HG03097 (cell line): ENCODE measurements at regions not wholly inside any gene's neighbourhood (a gene's known extent, or its start where the extent isn't known, plus 50 kb on each side); places are given as distances from the start of the nearest gene placed in this dataset.
"Not testable (repeated sequence)": the region's sequence is repeated elsewhere in the genome, so short reads cannot be mapped to it uniquely, and the experiment has no call there.

Experiments used
- ATAC-seq: cut with Tn5 transposase; IDR thresholded peaks from one replicate; pipeline ENCODE4 v1.9.1; 2021; ENCODE audit not compliant: unreplicated experiment, low FRiP score

GRCh38 chr5:17816944-17817343 lies 182.7 kb downstream of the TAF11L14 start:
- ATAC-seq: no peak

DNA sequence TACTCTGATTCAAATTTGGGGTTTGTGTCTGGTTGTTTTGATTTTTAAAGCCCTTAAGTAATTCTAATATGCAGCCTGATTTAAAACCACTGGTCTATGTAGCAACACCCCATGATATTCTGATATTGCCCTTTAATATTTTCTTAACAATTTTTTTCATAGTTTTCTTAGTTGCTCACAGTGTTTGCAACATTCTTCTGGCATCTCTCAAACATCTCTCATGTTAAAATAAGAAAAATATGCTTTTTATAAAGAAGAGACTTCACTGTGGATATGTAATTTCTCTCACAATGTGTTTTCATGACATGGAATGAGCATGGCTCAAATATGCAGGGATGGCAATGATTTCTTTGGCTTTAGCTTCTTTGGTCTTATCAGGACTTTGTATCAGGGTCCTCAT lies 183.7 kb downstream of the TAF11L14 start:
- no peak for ATAC-seq

DNA sequence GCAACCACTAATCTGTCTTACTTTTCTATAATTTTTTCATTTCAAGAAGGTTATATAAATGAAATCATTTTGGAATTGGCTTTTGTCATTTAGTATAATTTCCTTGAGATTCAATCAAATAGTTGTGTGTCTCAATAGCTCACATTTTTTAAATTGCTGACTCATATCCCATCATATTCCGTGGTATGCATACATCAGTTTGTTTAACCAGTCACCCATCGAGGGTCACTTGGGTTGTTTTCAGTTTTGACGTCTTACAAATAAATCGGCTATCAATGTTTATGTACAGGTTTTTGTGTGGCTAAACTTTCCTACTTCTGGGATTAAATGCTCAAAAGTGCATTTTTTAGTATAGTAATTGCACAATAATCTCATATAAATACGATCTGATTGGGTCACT lies 185.5 kb downstream of the TAF11L14 start:
- no peak for ATAC-seq

DNA sequence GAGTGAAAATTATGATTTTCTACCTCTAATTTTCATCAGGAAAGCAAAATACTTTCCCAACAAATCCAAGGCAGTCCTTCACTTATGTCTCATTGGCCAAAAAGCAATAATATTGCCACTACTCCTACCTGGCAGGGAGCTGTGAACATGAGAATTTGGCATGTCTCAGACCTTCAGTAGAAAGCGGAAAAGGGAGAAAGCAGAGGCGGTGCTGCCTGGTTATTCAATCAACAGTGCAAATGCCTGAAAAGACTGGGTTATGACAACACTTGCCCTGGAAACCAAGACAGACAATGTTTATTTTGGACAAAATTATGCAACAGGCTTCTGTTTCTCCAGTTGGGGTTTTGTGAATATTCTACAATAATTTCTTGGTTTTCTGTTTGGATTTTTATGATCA lies 194.4 kb downstream of the TAF11L14 start:
- ATAC-seq: no peak

DNA sequence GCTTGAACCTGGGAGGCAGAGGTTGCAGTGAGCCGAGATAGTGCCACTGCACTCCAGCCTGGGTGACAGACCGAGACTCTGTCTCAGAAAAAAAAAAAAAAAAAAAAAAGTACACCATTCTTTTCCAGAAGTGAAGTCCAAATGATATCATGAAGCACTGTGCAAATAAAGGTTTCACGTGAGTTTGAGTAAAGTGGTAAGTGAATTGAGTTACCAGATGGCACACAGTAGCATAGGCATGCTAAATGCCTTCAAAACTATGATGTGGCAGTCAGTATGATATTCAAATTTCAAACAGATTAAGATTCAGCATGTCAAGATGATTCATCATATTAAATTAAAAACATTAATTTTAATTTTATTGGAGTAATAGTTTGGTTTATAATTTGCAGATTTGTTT lies 195.2 kb downstream of the TAF11L14 start:
- ATAC-seq: no peak

DNA sequence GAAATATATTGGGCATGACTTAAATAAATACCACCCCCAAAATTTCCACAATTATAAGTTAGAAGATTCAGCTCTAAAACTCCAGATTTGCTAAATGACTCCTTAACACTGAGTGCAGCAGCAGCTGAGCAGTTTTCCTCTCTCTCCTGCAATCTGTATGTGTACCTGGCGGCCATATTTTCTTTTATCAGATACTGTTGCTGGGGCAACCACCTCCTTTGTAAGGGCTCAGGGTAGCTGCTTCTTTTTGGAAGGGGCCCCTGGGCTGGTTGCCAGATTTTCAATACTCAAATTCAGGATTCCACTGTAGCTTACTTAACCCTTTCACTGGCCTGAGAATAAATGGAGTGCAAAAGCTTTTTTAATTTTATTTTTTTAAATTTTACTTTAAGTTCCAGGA lies 197.0 kb downstream of the TAF11L14 start:
- ATAC-seq: no peak

DNA sequence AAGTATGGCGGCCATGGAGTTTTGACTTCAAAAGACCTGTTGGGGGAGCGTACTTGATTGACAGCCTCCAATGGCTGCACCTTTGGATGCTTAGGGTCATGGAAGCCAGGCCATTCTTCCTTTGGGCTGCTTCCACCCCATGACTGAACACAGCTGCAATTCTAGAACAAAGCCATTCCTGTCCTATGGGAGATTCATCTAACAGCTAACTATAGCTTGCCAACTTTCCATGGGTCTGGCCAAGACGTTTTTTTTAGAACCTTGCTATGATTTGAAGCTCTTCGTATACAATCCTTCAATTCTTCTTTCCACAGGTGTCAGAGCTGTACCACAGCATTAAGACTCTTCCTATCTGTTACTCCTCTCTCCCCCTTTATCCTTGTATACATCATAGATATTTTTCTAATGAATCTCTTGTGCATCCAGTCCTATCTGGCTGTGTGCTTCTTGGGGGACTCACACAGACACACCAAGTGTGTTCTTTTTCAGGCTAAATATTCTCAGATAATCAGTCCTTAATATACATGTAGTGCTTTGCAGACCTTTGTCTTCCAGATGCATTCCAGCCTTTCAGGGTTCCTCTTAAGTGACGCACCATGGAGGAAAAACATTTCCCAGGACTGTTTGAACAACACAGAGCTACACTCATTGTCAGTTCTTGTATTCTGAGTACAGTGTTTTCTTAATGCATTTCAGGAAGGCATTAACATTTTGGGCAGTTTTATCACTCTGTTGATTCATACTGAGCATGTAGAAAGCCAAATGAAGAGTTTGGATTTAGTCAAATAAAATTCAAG lies 198.9 kb downstream of the TAF11L14 start:
- ATAC-seq: no peak

DNA sequence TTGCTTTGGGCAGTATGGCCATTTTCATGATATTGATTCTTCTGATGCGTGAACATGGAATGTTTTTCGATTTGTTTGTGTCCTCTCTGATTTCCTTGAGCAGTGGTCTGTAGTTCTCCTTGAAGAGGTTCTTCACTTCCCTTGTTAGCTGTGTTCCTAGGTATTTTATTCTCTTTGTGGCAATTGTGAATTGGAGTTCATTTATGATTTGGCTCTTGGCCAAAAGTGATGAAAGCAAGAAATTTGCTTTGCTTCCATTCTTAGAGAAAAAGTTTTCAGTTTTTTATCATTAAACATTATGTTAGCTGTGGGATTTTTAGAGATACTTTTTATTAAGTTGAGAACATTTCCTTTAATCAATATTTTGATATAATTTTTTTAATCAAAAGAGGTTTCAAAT lies 203.5 kb downstream of the TAF11L14 start:
- no peak for ATAC-seq

DNA sequence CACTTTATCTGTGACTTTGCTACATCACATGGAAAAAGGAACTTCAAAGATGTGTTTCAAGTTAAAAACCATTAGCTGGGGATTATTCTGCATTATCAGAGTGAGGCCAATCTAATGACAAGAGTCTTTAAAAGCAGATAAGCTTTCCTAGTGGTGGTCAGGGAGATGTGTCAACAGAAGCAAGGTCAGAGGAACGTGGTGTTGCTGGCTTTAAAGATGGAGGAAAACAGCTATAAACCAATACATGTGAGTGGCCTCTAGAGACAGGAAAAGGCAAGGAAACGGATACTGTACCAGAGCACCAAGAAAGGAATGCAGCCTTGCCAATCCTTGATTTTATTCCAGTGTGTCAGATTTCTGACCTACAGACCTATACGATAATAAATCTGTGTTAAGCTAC lies 204.2 kb downstream of the TAF11L14 start:
- ATAC-seq: no peak

DNA sequence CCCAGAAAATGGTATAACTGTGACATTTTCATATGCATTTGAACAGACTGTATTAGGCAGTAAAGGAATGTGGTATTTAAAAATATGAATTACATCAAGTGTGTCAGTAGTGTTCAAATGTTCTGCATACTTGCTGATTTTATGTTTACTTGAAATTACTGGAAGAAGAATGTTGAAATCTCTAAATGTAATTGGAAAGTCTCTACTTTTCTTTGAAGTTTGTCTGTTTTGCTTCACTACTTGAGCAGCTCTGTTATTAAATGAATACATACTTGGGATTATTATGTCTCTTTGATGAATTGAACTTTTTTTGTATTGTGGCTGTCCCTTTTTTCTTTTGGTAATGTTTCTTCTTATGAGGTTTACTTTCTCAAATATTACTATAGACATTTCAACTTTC lies 205.6 kb downstream of the TAF11L14 start:
- no peak for ATAC-seq

- ATAC-seq: no peak
These were observed 212.2 kb downstream of the TAF11L14 start for GRCh38 chr5:17846496-17846895.

DNA sequence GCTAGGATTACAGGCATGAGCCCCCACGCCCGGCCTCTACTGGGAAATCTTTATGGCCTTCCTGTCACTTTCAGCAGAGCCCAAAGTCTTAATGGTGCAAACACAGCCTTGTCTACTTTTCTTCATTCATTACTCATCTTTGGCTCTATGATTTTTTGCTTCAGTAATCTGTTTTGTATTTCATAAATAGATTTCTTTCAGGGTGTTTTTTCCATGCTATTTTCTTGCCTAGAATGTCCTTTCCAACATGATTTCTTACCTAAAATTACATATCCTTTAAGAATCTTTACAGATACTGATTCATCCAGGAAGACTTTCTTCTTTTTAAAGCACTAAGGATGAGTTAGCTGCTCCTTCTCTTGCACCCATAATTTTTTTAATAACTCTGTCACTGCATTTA lies 213.0 kb downstream of the TAF11L14 start:
- ATAC-seq: no peak

GRCh38 chr5:17852111-17852510 lies 217.9 kb downstream of the TAF11L14 start:
- ATAC-seq: no peak

- no peak for ATAC-seq
These were observed 218.5 kb downstream of the TAF11L14 start for GRCh38 chr5:17852740-17853139.

DNA sequence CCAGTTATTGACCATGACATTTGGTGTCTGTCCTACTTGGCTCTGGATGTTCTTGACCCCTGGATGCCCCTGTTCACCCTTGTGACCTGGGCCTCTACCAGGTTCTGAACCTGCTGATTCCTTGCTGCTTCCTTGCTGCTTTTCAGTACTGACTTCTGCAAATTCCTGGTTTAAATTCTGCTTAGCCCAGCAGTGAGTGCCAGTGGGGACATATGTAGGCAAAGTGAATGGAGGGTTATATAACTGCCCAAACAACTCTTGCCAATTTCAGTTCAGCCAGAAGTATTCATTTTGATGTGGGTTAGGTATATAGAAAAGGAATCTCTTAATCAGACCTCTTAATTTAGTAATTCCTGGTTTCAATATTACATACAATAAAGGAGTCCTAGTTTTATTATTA lies 220.6 kb downstream of the TAF11L14 start:
- ATAC-seq: no peak

- ATAC-seq: no peak
These were observed 226.5 kb downstream of the TAF11L14 start for GRCh38 chr5:17860660-17861315.

DNA sequence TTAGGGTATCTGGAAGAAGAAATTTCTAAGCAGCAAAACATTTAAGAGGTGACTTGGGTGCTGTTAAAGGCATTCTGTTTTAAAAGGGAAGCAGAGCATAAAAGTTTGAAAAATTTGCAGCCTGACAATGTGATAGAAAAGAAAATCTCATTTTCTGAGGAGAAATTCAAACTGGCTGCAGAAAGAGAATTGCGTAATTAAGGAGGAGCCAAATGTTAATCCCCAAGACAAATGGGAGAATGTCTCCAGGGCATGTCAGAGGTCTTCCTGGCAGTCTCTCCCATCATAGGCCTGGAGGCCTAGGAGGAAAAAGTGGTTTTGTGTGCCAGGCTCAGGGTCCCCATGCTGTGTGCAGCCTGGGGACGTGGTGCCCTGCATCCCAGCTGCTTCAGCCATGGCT lies 230.6 kb downstream of the TAF11L14 start:
- ATAC-seq: not testable (repeated sequence)

DNA sequence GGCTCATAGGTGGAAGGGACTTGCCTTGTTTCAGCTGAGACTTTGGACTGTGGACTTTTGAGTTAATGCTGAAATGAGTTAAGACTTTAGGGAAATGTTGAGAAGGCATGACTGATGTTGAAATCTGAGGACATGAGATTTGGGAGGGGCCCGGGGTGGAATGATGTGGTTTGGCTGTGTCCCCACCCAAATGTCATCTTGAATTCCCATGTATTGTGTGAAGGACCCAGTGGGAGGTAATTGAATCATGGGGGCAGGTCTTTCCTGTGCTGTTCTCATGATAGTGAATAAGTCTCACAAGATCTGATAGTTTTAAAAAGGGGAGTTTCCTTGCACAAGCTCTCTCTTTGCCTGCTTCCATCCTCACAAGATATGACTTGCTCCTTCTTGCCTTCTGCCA lies 231.7 kb downstream of the TAF11L14 start:
- not testable (repeated sequence) for ATAC-seq

- no peak for ATAC-seq
These were observed 237.9 kb downstream of the TAF11L14 start for GRCh38 chr5:17872204-17872603.

DNA sequence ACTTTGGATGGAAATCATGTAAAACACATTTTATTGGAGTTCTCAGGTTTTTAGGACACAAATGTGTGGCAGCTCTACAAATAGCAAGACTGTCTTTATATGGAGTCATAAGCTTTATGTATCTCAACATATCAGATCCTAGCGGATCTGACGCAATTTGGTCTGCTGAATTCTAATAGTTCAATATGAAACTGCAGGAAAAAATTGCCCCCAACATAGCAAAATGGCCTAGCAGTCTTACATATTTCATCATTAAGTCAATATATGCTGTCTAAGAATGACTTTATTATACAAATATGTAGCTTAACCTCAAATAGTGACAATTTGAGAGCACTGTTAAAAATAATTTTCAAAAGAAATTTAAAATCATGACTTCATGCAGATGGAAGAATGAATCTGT lies 244.3 kb downstream of the TAF11L14 start:
- ATAC-seq: no peak

GRCh38 chr5:17879276-17879675 lies 245.0 kb downstream of the TAF11L14 start:
- ATAC-seq: no peak

- ATAC-seq: no peak
These were observed 246.6 kb downstream of the TAF11L14 start for GRCh38 chr5:17880869-17881268.
